ENCODE measurements at regions not wholly inside any gene's neighbourhood (a gene's known extent, or its start where the extent isn't known, plus 50 kb on each side); places are given as distances from the start of the nearest gene placed in this dataset.

- WGBS, 2 experiments (ENCODE audit: low coverage in 1 of 2, low lambda C conversion rate in 2 of 2, missing lambda C conversion rate in 2 of 2) = 96 to 97% methylated on average over 5 of the region's 5 CpGs
- no peaks in the 10 kb centered on the region for H3K27me3 ChIP-seq (replicated peaks; ENCODE audit: insufficient read depth)
- no peak overlapping the region for H3K4me3 ChIP-seq
- H3F3A ChIP-seq (ENCODE audit: insufficient read depth) = peaks cover 28% of the 10 kb centered on the region
- DNase-seq = no peak
- H3K4me1 ChIP-seq (ENCODE audit: insufficient read depth) = peaks cover 43% of the 10 kb centered on the region
- TF ChIP-seq EZH2 (IDR thresholded peaks at IDR 0.05; ENCODE audit: insufficient read depth, poor library complexity, severe bottlenecking) = no peak
- no peak for TF ChIP-seq EZH2phosphoT487 (IDR thresholded peaks at IDR 0.05; ENCODE audit: insufficient read depth, low read depth)
- no peaks in the 10 kb centered on the region for H3K9me3 ChIP-seq (ENCODE audit: low read depth)
- no peak overlapping the region for H3K4me2 ChIP-seq (ENCODE audit: unreplicated experiment)
- in situ Hi-C loops (cut with MboI) = no loop called here
- H3K36me3 ChIP-seq (ENCODE audit: low read depth) = no peaks in the 10 kb centered on the region
- no peaks in the 10 kb centered on the region for H4K20me1 ChIP-seq (ENCODE audit: insufficient read depth)
- no peaks in the 10 kb centered on the region for H3K79me2 ChIP-seq (ENCODE audit: insufficient read depth)
- no peak overlapping the region for H2AFZ ChIP-seq
- H3K27ac ChIP-seq = no peak overlapping the region
- no peak overlapping the region for H3K9ac ChIP-seq
- H3K9me2 ChIP-seq (ENCODE audit: insufficient read depth) = no peaks in the 10 kb centered on the region
Measured at GRCh38 chr21:38956521-38956855, 150.8 kb downstream of the ETS2 start.

DNA sequence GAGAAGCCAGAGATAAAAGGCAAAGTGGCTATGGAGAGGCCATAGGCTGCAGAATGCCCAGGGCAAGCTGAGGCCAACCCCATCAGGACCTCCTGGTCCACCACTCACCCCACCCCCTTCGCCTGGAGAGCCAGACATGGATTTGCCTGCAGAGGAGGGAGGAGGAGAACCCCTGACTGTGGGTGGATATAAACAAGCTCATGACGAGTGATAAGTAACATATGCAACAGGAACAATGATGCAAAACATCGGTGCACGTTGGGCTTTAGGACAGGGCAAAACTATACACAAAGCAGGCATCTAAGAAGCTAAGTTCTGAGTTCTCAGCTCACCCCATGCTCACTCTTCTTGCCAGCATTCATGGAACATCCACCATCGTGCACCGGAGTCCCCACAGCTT lies 150.3 kb downstream of the ETS2 start:
- Histone ChIP-seq H3K9me3 (ENCODE audit: low read depth) (no peaks in the 10 kb centered on the region), H3K9ac (no peak overlapping the region), H3K27ac (no peak overlapping the region), H3F3A (ENCODE audit: insufficient read depth) (peaks cover 32% of the 10 kb centered on the region), H3K4me2 (ENCODE audit: unreplicated experiment) (no peak overlapping the region), H3K4me1 (ENCODE audit: insufficient read depth) (peaks cover 47% of the 10 kb centered on the region), H2AFZ (no peak overlapping the region), H3K9me2 (ENCODE audit: insufficient read depth) (no peaks in the 10 kb centered on the region), H3K36me3 (ENCODE audit: low read depth) (no peaks in the 10 kb centered on the region), H3K27me3 (replicated peaks; ENCODE audit: insufficient read depth) (no peaks in the 10 kb centered on the region), H3K79me2 (ENCODE audit: insufficient read depth) (no peaks in the 10 kb centered on the region), H3K4me3 (no peak overlapping the region), H4K20me1 (ENCODE audit: insufficient read depth) (no peaks in the 10 kb centered on the region)
- no peak for DNase-seq
- no peak for TF ChIP-seq EZH2 (IDR thresholded peaks at IDR 0.05; ENCODE audit: insufficient read depth, poor library complexity, severe bottlenecking)
- no peak for TF ChIP-seq EZH2phosphoT487 (IDR thresholded peaks at IDR 0.05; ENCODE audit: insufficient read depth, low read depth)
- in situ Hi-C loops (cut with MboI) = no loop called here
- whole genome bisulfite sequencing, 2 experiments (ENCODE audit: low coverage in 1 of 2, low lambda C conversion rate in 2 of 2, missing lambda C conversion rate in 2 of 2) = 89 to 92% methylated on average over 6 of the region's 6 CpGs

- Histone ChIP-seq H3K27ac (no peak overlapping the region), H3K4me2 (ENCODE audit: unreplicated experiment) (no peak overlapping the region)
- 35 to 40% methylated on average over 8 of the region's 8 CpGs for WGBS, 2 experiments (ENCODE audit: low coverage in 1 of 2, low lambda C conversion rate in 2 of 2, missing lambda C conversion rate in 2 of 2)
Measured at GRCh38 chr21:38955495-38955894, 149.8 kb downstream of the ETS2 start.

DNA sequence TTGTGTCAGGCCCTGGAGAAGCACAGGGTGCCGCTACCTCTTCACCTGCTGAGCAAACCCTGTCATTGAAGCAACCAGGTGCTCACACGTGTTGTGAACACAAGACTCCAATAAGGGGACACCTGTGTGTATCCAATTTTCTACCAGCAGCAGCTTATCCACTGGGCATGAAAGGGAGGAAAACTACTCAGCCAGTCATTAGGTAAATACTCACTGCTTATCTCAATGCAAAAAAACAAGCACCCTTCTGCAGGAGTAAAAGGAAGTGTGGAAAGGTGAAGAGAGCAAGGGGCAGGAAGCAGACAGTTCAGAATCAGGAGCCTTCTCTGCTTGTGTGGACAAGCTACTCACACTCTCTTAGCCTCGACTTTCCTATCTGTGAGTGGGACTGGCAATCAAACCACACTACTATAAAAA lies 148.9 kb downstream of the ETS2 start:
- Histone ChIP-seq H3K79me2 (ENCODE audit: insufficient read depth) (no peaks in the 10 kb centered on the region), H3K4me3 (no peak overlapping the region), H3K9me2 (ENCODE audit: insufficient read depth) (no peaks in the 10 kb centered on the region), H3K4me1 (ENCODE audit: insufficient read depth) (peaks cover 50% of the 10 kb centered on the region), H4K20me1 (ENCODE audit: insufficient read depth) (no peaks in the 10 kb centered on the region), H3K9me3 (ENCODE audit: low read depth) (no peaks in the 10 kb centered on the region), H3K4me2 (ENCODE audit: unreplicated experiment) (no peak overlapping the region), H3K36me3 (ENCODE audit: low read depth) (no peaks in the 10 kb centered on the region), H3K27ac (no peak overlapping the region), H3F3A (ENCODE audit: insufficient read depth) (peaks cover 34% of the 10 kb centered on the region), H3K9ac (no peak overlapping the region), H2AFZ (no peak overlapping the region), H3K27me3 (replicated peaks; ENCODE audit: insufficient read depth) (no peaks in the 10 kb centered on the region)
- DNase-seq = no peak
- in situ Hi-C loops (cut with MboI) = no loop called here
- WGBS, 2 experiments (ENCODE audit: low coverage in 1 of 2, low lambda C conversion rate in 2 of 2, missing lambda C conversion rate in 2 of 2) = 93 to 94% methylated on average over 3 of the region's 3 CpGs
- TF ChIP-seq EZH2 (IDR thresholded peaks at IDR 0.05; ENCODE audit: insufficient read depth, poor library complexity, severe bottlenecking) (no peak), EZH2phosphoT487 (IDR thresholded peaks at IDR 0.05; ENCODE audit: insufficient read depth, low read depth) (no peak)

More at GRCh38 chr21:38955495-38955894, 149.8 kb downstream of the ETS2 start:
- TF ChIP-seq EZH2phosphoT487 (IDR thresholded peaks at IDR 0.05; ENCODE audit: insufficient read depth, low read depth) (no peak), EZH2 (IDR thresholded peaks at IDR 0.05; ENCODE audit: insufficient read depth, poor library complexity, severe bottlenecking) (no peak)
- no peaks in the 10 kb centered on the region for H3K9me2 ChIP-seq (ENCODE audit: insufficient read depth)
- peaks cover 37% of the 10 kb centered on the region for H3F3A ChIP-seq (ENCODE audit: insufficient read depth)
- DNase-seq = peak; percentile 90
- H3K27me3 ChIP-seq (replicated peaks; ENCODE audit: insufficient read depth) = no peaks in the 10 kb centered on the region
- no peak overlapping the region for H2AFZ ChIP-seq
- H4K20me1 ChIP-seq (ENCODE audit: insufficient read depth) = no peaks in the 10 kb centered on the region
- H3K36me3 ChIP-seq (ENCODE audit: low read depth) = no peaks in the 10 kb centered on the region
- no peak overlapping the region for H3K9ac ChIP-seq
- in situ Hi-C loops (cut with MboI) = no loop called here
- no peaks in the 10 kb centered on the region for H3K9me3 ChIP-seq (ENCODE audit: low read depth)
- H3K79me2 ChIP-seq (ENCODE audit: insufficient read depth) = no peaks in the 10 kb centered on the region
- no peak overlapping the region for H3K4me3 ChIP-seq
- H3K4me1 ChIP-seq (ENCODE audit: insufficient read depth) = peaks cover 52% of the 10 kb centered on the region

GRCh38 chr21:38953516-38953915 lies 147.8 kb downstream of the ETS2 start:
- Histone ChIP-seq H3K4me1 (ENCODE audit: insufficient read depth) (peaks cover 47% of the 10 kb centered on the region), H2AFZ (no peak overlapping the region), H3K27me3 (replicated peaks; ENCODE audit: insufficient read depth) (no peaks in the 10 kb centered on the region), H3K4me3 (no peak overlapping the region), H3K36me3 (ENCODE audit: low read depth) (no peaks in the 10 kb centered on the region), H3K79me2 (ENCODE audit: insufficient read depth) (no peaks in the 10 kb centered on the region), H3K9ac (no peak overlapping the region), H3K9me3 (ENCODE audit: low read depth) (no peaks in the 10 kb centered on the region), H3K9me2 (ENCODE audit: insufficient read depth) (no peaks in the 10 kb centered on the region), H3F3A (ENCODE audit: insufficient read depth) (peaks cover 34% of the 10 kb centered on the region), H4K20me1 (ENCODE audit: insufficient read depth) (no peaks in the 10 kb centered on the region), H3K27ac (no peak overlapping the region), H3K4me2 (ENCODE audit: unreplicated experiment) (no peak overlapping the region)
- no peak for DNase-seq
- TF ChIP-seq EZH2phosphoT487 (IDR thresholded peaks at IDR 0.05; ENCODE audit: insufficient read depth, low read depth) (no peak), EZH2 (IDR thresholded peaks at IDR 0.05; ENCODE audit: insufficient read depth, poor library complexity, severe bottlenecking) (no peak)
- WGBS, 2 experiments (ENCODE audit: low coverage in 1 of 2, low lambda C conversion rate in 2 of 2, missing lambda C conversion rate in 2 of 2) = 89 to 94% methylated on average over 5 of the region's 5 CpGs
- in situ Hi-C loops (cut with MboI) = no loop called here

Data from GM23248 (cell line).